ENCODE measurements at regions not wholly inside any gene's neighbourhood (a gene's known extent, or its start where the extent isn't known, plus 50 kb on each side); places are given as distances from the start of the nearest gene placed in this dataset.

DNA sequence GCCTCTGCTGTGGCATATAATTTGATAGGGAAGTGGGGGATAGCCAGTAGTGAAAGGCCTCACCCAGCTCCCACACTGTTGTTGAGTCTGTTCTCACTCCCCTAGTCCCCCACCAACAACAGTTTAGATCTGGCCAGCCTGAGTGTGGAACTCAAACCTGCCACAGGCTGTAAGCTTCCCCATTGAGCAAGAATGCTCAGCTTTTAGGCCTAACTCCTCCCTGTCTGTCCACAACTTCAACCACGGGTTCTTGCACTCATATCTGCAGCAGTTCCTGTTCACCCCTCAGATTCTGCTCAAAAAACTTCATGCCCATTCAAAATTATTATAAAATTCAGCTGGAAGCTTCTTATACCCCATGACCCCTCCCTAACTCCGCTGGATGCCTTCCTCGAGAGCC is 975.1 kb downstream of the NSUN3 start:
- DNase-seq: no peak

DNA sequence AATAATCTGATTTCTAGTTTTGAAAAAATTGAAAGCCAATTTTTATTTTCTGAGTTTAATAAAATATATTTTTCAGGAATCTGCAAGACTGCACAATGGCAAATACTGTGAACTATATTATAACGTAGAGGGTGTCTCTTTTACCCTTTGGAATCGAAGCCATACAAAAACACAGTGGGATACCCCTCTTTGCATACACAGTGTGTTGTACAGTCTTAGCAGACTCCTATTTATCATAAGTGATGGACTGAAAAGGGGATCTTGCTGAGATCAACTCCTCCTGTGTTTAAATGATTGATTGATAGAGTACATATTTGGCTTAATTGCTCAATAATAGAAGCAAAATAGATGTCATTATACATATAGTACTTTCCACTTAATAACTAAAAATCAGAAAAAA is 981.2 kb downstream of the NSUN3 start:
- DNase-seq: no peak

DNA sequence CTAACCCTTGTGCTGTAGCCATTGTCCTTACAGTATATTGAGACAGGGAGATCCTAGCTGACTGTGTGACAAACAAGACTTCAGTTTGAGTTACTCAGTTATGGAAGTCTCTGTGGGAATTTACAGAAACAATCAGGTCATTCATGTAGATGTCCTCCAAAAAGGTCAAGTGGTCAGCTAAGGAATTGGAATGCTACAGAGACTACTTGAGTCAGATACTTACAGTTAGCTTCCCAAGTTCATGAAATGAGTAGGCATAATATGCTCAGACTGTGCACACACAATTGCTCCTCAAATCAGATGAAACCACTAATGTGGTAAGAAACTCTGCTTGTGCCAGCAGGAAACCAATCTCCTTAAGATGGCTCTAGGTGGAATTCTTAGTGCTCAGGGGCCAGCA is 985.7 kb downstream of the NSUN3 start:
- no peak for DNase-seq

DNA sequence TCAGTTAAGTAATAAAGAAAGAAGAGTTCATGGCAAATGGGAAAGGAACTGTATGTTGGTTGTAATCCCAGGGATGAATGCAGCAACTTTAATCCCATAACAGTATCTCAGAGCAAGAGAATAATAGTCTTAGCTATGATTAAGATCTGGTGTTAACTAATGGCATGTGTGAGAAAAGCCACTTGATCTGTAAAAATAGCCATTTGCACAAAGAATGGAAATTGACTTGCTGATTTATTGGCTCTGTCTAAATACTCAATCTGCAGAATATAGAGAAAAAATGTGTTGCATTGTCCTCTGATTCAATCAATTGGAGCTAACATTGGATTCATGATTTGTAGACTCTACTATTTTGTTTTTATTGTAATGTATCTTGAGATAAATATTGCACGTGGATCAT is 987.0 kb downstream of the NSUN3 start:
- DNase-seq: no peak

DNA sequence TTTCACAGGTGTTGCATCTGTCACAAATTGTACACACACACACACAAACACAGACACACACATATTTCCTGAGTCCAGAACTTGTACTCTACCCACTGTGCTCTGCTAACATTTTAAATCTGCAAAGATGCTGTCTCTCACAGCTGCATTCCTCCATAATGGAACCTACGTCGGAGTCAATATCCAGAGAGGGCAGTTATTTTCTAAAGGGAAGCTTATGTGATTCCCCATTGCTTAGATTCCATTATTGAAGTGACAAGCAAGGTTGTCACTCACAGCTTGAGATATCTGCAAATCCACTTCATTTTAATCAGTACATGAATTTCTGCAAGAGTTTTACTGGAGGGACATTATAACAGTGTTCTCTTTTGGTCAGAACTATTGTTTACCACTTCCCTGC is 992.4 kb downstream of the NSUN3 start:
- no peak for DNase-seq

DNA sequence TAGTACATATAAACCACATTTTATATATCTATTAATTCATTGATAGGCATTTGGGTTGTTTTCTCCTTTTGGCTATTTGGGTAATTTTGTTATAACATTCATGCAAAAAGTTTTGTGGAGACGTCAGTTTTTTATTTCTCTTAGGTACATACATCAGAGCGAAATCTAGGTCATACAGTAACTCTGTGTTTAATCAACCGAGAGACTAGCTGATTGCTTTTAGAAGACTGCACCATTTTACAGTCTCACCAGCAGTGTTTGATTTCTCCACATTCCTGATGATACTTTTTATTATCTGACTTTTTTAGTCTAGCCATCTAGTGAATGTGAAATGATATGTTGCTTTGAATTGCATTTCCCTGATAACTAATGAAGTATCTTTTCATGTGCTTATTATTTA is 1019.3 kb downstream of the NSUN3 start:
- DNase-seq: no peak

DNA sequence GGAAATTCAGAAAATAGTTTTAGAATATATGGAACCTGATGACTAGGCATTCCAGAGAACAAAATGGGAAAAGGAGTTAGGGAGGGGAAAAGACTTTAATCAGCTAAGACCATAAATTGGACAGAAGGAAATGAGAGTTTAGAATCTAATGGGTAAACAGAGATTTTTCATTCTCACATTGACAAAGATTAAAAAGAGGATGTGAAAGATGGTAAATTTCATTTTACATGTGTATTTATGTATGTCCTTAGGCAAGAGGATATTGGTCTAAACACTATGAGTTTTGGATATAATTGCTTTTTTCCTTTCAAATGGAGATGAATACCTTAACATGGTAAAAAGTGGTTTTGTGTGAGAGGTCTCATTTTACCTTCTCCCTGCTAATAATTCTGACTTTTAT is 1021.9 kb downstream of the NSUN3 start:
- DNase-seq: no peak

DNA sequence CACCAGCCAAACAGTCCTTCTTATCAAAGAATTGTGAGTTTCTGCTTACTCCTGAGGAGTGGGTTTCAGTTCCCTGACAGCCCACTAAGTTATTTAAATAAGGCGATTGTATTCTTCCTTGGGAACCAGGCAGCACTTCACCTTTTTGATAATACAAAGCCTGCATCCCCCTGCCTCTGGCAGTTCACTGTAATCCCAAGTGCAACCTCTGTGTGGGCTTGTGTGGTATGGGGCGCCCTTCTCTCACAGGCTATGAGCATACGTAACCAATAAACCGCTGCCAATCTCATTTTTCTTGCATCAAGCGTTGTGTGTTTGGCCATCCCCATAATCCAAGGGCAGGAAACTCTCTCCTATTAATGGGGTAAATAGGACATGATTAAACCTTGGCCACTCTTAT is 1025.6 kb downstream of the NSUN3 start:
- DNase-seq: no peak

DNA sequence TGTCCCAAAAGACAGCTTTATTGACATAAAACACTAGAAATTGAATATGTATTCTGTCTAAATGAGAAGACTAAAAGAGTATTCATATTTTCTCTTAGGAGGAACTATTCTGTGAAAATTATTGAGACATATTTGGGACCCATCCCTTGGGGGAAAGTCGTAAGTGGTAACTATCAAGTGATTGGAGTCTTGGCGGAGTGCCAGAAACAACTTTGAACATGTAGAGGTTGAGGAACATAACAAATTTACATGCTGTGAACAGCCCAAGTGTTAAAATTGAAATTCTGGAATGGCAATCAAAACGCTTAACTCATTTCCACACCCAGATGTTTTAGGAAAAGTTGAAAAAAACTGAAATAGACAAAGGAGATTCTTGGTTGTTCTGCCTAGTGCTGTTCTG is 1034.6 kb downstream of the NSUN3 start:
- DNase-seq: no peak

DNA sequence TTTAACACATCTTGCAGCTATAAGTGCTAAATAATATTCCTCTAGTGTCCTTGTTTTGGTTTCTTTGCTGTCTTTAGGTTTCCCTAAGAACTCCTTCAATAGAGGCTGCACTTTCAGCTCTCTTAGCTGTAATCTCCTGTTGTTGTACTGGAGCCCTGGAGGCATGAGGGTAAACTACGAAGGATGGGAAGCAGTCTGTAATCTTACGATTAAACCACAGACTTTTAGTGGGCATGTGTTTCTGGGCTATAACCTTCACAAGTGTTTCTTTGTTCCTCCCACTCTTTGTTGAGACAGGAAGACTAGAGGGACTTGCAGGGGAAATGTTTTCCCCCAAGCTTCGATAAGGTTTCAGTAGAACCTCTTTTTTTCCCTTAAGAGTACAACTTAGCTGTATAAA is 1058.1 kb downstream of the NSUN3 start:
- no peak for DNase-seq

DNA sequence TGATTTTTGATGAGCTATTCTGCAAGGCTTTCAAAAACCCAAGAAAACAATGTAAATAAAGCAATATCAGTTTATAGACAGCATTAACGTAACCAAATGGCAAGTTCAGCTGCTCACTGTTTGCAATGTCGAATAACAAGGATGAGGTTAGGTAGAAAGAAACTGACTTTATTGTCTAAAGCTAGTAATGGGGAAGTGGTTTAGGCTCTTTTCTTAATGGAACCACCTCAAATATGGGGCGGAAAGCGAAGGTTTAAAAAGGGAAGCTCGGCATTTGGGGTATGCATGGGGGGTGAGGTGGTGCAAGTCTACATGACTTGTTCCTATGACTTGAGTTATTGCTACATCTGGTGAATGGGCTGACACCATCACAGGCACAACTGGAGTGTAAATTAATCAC is 1060.2 kb downstream of the NSUN3 start:
- DNase-seq: no peak

DNA sequence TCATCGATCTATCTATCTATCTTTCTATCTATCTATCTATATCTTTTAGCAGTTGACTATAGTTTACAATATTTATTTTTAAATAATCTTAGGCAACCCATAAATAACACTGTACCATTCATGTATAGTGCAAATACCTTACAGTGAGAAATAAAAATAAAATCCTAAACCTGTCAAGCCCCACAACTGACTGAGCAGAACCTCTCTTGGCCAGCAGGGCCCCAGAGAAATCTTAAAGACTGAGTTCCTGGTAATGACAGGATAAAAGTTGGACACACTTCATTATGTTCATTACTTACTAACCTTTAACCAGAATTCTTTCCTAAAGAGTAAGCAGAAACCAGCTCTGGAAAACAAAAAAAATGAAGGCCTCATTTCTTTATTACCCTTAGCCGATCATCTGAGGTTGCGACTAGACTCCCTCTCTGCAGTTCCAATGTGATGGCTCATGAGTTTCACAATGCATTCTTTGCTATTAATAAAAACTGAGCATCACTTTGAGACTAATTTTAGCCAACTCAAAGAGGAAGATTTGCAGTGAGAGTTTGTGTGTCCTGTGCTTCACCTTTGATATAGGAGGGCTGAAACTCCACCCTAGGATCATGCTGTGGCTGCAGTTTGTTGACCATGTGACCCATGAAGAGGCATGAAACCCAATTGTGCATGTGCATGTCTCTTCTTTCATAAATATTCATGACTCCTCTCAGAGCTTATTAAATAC is 1072.0 kb downstream of the NSUN3 start:
- DNase-seq: no peak

DNA sequence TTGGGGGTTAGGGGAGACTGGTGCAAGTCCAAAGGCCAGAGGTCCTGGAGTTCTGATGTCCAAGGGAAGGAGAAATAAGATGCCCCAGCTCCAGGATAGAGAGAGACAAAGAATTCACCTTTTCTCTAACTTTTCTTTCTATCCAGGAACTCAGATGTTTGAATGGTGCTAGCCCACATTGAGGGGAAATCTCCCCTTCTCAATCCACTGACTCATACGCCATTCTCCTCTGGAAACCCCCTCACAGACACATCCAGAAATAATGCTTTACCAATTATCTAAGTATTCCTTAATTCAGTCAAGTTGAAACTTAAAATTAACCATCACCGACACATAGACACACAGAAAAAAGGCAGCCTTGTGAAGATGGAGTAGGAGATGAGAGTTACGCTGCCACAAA is 1085.2 kb downstream of the NSUN3 start:
- no peak for DNase-seq

DNA sequence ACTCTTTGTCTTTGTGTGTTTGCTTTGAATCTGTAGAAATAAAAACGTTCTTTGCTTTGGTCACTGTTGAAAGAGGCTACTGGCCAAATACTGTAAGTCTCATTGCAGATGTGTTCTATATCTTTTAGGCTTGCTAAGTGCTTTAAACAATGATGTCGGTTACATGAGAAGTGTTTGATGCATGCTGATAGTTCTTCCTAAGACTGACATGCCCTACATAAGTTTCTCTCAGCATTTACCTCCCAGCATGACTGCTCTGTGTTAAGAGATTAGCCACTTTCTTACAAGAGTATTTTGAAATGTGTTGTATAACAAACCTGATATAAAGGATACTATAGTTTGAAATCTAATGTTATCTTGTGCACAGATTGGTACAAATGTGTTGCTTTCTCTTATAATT is 1088.7 kb downstream of the NSUN3 start:
- no peak for DNase-seq

DNA sequence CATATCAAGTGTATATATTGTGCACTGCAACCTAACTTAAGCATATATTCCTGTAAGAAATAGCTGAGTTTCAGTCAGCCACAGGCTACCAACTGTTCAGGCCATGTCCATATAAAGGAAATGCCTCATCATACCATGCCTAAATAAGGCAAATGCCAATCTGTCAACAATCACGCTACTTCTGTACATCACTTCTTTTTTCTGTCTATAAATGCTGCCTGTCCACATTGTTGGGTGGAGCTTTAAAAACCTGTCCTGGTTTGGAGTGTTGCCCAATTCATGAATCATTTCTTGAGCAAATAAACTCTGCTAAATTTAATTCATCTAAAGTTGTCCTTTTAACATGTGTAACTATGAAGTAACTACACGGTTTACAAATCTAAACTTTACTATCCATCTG is 1091.9 kb downstream of the NSUN3 start:
- no peak for DNase-seq

DNA sequence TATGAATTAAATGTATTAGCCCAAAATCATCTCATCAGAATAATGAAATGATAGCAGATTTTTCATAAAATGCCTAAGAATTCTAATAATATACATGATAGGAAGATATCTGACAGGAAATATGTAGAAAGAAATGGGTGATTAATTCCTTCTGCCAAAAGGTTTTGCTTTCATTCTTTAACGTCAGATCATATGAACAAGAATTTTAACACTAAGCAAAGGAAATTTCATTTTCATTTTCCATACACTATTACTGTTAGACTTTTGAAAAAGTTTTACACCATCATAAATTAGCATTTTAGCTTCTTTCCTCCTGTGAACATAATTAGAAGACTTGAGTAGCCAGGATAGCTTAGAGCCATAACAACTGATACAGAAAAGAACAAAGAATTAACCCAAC is 1099.9 kb downstream of the NSUN3 start:
- DNase-seq: no peak

DNA sequence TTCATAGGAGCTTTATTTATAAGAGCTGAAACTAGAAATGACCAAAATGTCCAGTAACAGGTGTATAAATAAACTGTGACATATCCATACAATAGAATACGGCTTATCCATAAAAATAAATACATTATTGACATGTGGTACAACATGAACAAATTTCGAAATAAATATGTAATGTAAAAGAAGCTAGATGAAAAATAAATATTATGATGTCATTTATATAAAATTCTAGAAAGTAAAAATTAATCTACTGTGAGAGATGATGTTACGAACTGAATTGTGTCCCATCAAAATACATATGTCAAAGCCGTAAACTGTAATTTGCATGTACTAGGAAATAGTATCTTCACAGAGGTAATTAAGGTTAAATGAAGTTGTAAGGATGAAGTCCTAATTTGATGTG is 1104.9 kb downstream of the NSUN3 start:
- DNase-seq: no peak

DNA sequence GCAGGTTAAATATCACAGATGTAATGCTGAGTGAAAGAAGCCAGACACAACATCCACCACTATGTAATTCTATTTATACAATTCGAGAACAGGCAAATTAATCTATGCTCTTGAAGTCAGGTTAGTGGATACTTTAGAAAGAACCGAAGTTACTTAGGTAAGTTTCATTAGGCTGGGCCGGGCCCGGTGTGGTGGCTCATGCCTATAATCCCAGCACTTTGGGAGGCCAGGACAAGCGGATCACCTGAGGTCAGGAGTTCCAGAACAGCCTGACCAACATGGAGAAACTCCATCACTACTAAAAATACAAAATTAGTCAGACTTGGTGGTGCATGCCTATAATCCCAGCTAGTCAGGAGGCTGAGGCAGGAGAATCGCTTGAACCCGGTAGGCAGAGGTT is 1105.7 kb downstream of the NSUN3 start:
- DNase-seq: no peak

DNA sequence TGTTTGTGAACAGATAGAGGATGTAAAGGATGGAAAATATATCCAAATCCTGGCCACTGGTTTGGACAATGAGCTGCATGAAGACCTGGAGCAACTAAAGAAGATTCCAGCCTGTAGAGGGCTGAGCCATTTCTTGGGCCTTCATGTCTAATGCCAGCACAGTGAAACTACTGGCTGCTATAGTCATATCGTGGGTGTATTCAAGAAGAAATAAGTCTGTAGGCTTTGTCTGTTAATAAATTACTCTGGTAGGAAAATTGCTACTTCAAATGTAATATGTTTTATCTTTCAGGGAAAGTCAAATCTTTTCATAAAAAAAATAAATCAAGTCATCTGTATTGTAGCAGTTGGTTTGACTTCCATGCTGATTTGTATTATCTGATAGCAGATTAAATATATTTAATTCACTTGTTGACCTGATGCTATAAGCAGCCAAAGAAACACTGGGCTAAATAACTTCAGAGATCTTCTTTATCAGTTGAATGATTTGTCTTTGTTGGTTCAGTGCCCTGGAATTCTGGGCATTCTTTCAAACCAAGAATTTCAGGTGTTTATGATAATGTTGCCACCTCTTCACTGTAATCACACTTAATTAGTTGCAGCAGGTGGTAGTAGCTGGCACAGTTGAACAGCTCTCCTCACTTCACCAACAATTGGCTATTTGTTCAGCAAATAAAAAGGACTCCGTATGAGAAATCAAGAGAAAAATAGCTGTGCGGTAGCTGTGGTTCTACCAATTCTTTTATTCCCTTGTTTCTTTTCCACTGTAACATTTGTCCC is 1109.5 kb downstream of the NSUN3 start:
- no peak for DNase-seq

DNA sequence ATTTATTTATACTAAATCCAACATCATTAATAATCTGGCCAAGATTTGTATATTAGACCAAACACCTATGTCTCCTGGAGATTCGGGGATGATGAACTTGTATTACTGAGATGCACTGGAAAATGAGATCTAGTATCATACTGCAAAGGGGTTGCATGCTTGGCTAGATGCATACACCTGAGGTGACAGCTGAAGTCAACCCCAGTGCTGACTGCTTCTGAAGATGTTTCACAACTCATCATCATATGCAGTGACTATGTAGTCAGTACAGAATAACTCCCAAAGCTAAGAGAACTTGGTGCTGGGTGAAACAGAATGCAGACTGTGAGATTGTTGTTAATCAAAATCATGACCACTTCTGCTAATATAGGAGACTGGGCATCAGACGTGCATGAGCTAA is 1114.2 kb downstream of the NSUN3 start:
- DNase-seq: no peak

DNA sequence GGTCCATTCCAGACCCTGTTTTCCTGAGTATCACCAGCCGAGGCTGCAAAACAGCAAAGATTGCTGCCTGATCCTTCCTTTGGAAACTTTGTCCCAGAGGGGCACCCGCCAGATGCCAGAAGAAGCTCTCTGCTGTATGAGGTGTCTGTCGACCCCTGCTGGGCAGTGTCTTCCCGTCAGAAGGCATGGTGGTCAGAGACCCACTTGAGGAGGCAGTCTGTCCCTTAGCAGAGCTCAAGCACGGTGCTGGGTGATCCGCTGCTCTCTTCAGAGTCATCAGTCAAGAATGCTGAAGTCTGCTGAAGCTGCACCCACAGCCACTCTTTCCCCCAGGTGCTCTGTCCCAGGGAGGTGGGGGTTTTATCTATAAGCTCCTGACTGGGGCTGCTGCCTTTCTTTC is 1121.2 kb downstream of the NSUN3 start:
- no peak for DNase-seq

DNA sequence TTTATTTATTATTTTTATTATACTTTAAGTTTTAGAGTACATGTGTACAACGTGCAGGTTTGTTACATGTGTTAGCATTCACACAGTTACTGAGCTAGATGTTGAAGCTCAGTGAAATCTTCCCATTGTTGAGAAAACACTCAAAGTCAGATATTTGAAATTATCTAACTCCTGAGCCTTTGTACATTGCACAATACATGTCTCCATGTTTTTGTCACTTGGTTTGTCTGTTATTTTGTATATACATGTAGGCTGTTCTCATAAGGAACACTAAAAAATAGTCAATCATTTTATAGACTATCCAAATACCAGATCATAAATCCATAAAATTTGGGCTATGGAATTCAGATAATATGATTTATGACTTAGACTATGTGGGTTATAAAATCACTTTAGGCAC is 1126.5 kb downstream of the NSUN3 start:
- DNase-seq: no peak

DNA sequence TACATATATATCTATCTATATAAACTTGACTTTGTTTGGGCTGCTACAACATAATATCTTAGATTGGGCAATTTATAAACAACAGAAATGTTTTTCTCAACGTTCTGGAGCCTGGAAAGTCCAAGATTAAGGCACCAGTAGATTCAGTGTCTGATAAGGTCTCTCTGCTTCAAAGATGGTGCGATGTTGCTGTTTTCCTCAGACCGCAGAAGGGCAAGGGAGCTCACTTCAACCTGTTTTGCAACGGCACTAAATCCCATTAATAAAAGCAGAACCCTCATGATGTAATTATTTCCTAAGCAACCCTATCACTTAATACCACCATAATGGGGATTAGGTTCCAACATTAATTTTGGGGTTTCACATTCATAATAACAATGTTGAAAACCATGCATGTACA is 1134.8 kb downstream of the NSUN3 start:
- DNase-seq: no peak

DNA sequence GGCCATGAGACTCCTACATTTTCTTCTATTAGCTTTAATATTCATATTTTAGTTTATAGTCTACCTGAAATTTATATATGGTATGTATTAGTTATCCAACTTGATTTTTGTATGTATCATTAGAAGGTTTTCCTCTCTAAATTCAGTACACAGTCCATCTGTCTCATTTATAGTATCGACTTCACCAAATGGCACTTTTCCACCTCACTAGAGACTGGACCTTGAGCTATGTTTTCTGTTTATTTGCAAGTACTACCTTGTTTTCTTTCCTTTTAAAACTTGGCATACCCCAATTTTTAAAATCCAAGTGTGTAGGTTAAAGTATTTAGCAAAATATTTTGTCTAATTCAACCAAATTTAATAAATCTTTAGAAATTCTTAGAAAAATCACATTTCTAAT is 1137.5 kb downstream of the NSUN3 start:
- DNase-seq: no peak

DNA sequence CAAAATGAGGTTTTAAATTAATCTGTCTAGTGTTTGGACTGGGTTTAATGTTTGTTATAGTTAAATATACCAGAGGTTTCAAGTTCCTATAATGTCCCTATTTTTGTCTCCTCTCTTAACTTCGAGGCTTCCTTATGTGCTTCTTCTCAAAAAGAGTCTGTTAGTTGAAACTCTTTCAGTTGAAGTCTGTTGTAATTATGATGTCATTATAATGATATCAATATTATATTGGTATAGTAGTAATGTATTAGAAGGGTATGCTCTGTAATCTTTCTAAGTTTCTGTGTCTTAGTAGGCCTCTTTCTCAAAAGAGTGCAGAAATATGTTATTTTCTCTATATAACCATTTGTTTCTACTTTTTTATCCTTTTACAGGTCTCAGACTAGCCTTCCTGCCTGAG is 1148.0 kb downstream of the NSUN3 start:
- no peak for DNase-seq

Measured in activated CD8-positive, alpha-beta memory T cell treated with anti-CD3 and anti-CD28 coated beads, Interleukin-2, amount 50 U/mL, for 48 hours (primary cell).